Activated naive CD8-positive, alpha-beta T cell treated with anti-CD3 and anti-CD28 coated beads, Interleukin-2, amount 50 U/mL, for 24 hours (primary cell): ENCODE measurements at regions not wholly inside any gene's neighbourhood (a gene's known extent, or its start where the extent isn't known, plus 50 kb on each side); places are given as distances from the start of the nearest gene placed in this dataset.
"Not testable (repeated sequence)": the region's sequence is repeated elsewhere in the genome, so short reads cannot be mapped to it uniquely, and the experiment has no call there.

Experiments used
- ATAC-seq: fragments of 150-1000 bp; cut with Tn5 transposase; one replicate; pipeline ENCODE4 v1.10.0; 2021
- DNase-seq: peaks from one replicate; pipeline ENCODE4 v3.0.0; 2021
- H3K27ac Mint-ChIP-seq: one replicate; pipeline ENCODE4 v1.8.0; 2021; ENCODE audit warnings: mild to moderate bottlenecking, mixed read lengths
- H3K27me3 Mint-ChIP-seq: one replicate; pipeline ENCODE4 v1.8.0; 2021; ENCODE audit warnings: mixed read lengths
- H3K36me3 Mint-ChIP-seq: one replicate; pipeline ENCODE4 v1.8.0; 2021; ENCODE audit warnings: low read depth, mixed read lengths
- H3K4me1 Mint-ChIP-seq: one replicate; pipeline ENCODE4 v1.8.0; 2021; ENCODE audit warnings: mixed read lengths
- H3K4me3 Mint-ChIP-seq: one replicate; pipeline ENCODE4 v1.8.0; 2021; ENCODE audit warnings: mild to moderate bottlenecking, moderate library complexity, mixed read lengths
- H3K9me3 Mint-ChIP-seq: one replicate; pipeline ENCODE4 v1.8.0; 2021; ENCODE audit warnings: mixed read lengths

DNA sequence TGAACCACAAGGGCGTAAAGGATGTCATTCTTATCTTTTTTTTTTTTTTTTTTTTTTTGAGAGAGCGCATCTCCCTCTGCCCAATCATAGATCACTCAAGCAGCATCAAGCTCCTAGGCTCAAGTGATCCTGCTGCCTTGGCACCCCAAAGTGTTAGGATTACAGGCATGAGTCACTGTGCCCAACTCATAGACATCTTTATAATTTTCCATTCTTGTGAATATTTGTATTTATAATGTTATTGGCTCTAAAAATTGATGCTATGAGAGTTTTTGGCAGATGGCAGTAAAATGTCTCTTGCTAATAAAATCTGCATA, 128.7 kb downstream of the AKR1D1 start:
- Mint-ChIP-seq H3K4me3 (no peak overlapping the region), H3K9me3 (no peaks in the 10 kb centered on the region), H3K27me3 (peaks cover 3% of the 10 kb centered on the region), H3K4me1 (no peaks in the 10 kb centered on the region), H3K27ac (no peak overlapping the region), H3K36me3 (no peaks in the 10 kb centered on the region)
- ATAC-seq (no peak), DNase-seq (no peak)

DNA sequence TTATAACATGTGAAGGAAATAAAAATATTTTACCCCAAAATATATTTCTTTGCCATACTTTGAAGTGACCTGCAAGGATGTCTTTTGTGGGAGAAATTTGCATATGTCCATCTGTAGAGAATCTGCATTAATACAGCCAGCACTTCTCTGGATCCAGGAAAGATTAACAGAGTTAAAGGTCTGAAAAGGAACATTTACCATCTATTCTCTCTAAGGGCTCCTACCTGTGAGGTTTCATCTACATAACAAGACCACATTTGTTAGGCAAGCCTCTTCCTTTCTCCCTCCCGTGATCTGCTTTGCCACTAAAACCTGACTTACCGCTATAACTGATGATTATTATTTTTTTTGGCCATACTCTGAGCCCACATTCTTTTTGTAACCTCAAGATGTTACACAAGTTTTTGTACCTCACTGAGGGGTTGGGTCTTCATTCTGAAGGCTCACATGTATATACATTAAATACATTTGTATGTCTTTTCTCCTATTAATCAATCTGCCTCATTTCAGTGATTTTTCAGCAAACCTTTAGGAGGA, 129.4 kb downstream of the AKR1D1 start:
- peaks cover 3% of the 10 kb centered on the region for H3K27me3 Mint-ChIP-seq
- H3K9me3 Mint-ChIP-seq = no peaks in the 10 kb centered on the region
- no peak for ATAC-seq

DNA sequence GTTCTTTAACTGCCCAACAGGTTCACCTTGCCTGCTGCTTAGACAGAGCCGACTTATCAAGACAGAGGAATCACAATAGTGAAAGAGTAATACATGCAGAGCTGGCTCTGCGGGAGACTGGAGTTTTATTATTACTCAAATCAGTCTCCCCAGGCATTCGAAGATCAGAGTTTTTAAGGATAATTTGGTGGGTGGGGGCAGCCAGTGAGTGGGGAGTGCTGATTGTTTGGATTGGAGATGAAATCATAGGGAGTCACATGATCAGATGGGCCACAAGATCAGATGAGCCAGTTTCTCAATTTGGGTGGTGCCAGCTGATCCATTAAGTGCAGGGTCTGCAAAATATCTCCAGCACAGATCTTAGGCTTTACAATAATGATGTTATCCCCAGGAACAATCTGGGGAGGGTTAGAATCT, 131.3 kb downstream of the AKR1D1 start:
- Mint-ChIP-seq H3K4me1 (no peaks in the 10 kb centered on the region), H3K4me3 (no peak overlapping the region), H3K27ac (no peak overlapping the region), H3K27me3 (peaks cover 3% of the 10 kb centered on the region), H3K36me3 (no peaks in the 10 kb centered on the region), H3K9me3 (no peaks in the 10 kb centered on the region)
- DNase-seq (no peak), ATAC-seq (no peak)

More for the DNA sequence above, 129.4 kb downstream of the AKR1D1 start:
- no peak for DNase-seq
- Mint-ChIP-seq H3K27ac (no peak overlapping the region), H3K36me3 (no peaks in the 10 kb centered on the region), H3K4me3 (no peak overlapping the region), H3K4me1 (no peaks in the 10 kb centered on the region)

DNA sequence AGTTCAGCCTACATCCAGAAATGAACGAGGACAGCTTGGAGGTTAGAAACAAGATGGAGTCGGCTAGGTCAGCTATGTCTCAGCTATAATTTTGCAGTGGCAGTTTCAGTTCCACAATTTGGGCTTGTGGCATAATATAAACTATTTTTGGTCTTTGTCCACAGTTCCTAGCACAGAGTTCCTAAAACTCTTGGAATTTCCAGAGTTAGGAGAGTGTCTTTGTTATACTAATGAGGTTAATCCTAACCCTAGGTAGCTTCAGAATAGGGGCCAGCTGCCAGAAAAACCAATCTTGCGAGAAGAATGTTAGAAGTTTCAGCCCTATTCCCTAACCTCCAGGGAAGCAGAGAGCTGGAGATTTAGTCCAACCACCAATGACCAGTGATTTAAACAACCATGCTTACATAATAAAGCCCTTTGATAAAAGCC, 131.9 kb downstream of the AKR1D1 start:
- Mint-ChIP-seq H3K27me3 (peaks cover 1% of the 10 kb centered on the region), H3K36me3 (no peaks in the 10 kb centered on the region), H3K9me3 (no peaks in the 10 kb centered on the region), H3K27ac (no peak overlapping the region), H3K4me3 (no peak overlapping the region), H3K4me1 (no peaks in the 10 kb centered on the region)
- DNase-seq = no peak
- ATAC-seq = no peak

DNA sequence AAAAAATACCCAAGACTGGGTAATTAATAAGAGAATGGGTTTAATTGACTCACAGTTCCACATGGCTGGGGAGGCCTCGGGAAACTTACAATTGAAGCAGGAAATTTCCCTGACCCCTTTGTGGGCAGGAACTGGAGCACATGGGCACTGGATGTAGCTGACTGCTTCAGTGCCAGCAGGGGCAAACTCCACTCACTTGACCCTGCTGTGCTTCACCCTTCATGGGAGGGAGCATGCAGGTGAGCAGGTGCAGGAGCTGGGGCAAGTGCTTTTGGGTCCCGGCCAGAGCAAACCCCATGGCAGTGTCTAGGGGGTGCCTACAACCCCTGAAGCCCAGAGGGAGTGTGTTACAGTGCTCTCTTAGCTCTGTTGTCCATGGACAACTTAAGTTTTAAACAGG, 132.6 kb downstream of the AKR1D1 start:
- Mint-ChIP-seq H3K27me3 (peaks cover 1% of the 10 kb centered on the region), H3K4me3 (no peak overlapping the region), H3K9me3 (no peaks in the 10 kb centered on the region), H3K27ac (no peak overlapping the region), H3K36me3 (no peaks in the 10 kb centered on the region), H3K4me1 (no peaks in the 10 kb centered on the region)
- DNase-seq (no peak), ATAC-seq (no peak)

DNA sequence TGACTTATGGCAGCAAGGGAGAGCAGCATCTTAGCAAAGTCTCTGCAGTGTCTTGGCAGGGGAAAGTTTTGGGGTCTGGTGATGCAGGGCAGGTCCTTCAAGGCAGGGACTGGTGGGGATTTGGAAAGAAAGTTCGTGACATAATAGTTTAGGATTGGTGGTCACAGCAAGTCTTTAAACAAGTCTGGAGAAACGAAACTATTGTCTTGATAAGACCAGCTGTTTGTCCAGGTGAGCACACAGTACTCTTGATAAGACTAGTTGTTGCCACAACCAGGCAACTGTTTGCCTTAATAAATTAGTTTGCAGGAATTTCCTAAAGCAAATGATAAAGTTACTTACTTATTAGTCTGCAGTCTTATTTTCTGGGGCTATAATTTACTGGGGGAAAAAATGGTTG, 136.1 kb downstream of the AKR1D1 start:
- DNase-seq = no peak
- H3K27me3 Mint-ChIP-seq = peaks cover under 1% of the 10 kb centered on the region
- no peaks in the 10 kb centered on the region for H3K9me3 Mint-ChIP-seq
- H3K27ac Mint-ChIP-seq = no peak overlapping the region
- no peaks in the 10 kb centered on the region for H3K4me1 Mint-ChIP-seq
- no peaks in the 10 kb centered on the region for H3K36me3 Mint-ChIP-seq
- no peak overlapping the region for H3K4me3 Mint-ChIP-seq
- no peak for ATAC-seq

DNA sequence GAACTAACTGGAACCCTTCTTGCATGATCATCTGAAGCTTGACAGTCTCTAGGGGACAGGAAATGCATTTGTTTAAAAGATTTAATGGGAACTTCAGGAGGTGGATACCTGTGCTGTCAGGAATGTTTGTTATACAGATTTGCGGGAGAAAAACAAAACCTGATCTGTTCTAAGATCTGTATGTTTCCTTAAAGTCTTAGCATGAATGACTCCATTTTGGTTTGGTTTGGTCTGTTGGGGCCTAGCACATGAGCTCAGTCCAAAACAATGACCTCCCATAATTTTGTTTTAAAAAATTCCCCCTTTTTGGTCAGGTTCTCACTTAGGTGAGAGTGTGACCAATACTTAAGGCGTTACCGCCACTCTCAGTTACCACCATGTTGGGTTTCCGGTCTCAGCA, 138.7 kb downstream of the AKR1D1 start:
- H3K27ac Mint-ChIP-seq = no peak overlapping the region

DNA sequence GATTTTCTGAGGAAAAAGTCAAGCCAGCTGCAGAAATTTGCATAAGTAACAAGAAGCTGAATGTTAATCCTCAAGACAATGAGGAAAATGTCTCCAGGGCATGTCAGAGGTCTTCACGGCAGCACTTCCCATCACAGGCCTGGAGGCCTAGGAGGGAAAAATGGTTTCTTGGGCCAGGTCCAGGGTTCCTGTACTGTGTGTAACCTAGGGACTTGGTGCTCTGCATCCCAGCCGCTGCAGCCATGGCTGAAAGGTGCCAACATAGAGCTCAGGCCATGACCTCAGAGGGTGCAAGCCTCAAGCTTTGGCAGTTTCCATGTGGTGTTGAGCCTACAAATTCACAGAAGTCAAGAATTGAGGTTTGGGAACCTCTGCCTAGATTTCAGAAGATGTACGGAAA, 144.1 kb downstream of the AKR1D1 start:
- ATAC-seq, DNase-seq, H3K36me3 Mint-ChIP-seq, H3K27me3 Mint-ChIP-seq, H3K4me1 Mint-ChIP-seq, H3K27ac Mint-ChIP-seq, H3K4me3 Mint-ChIP-seq: not testable (repeated sequence)
- H3K9me3 Mint-ChIP-seq = peaks cover 26% of the 10 kb centered on the region

More for the DNA sequence above, 138.7 kb downstream of the AKR1D1 start:
- H3K4me1 Mint-ChIP-seq = no peaks in the 10 kb centered on the region
- ATAC-seq (no peak), DNase-seq (no peak)
- H3K4me3 Mint-ChIP-seq = no peak overlapping the region
- H3K27me3 Mint-ChIP-seq = no peaks in the 10 kb centered on the region
- peaks cover 10% of the 10 kb centered on the region for H3K9me3 Mint-ChIP-seq
- peaks cover 3% of the 10 kb centered on the region for H3K36me3 Mint-ChIP-seq

DNA sequence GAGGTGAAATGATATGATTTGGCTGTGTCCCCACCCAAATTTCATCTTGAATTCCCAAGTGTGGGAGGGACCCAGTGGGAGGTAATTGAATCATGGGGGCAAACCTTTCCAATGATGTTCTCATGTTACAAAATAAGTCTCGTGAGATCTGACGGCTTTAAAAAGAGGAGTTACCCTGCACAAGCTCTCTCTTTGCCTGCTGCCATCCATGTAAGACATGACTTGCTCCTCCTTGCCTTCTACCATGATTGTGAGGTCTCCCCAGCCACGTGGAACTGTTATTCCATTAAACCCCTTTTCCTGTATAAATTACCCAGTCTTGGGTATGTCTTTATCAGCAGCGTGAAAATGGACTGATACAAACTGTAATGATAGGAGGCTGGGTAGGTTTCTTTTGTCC, 145.1 kb downstream of the AKR1D1 start:
- peaks cover 26% of the 10 kb centered on the region for H3K9me3 Mint-ChIP-seq
- ATAC-seq, H3K4me3 Mint-ChIP-seq, DNase-seq, H3K4me1 Mint-ChIP-seq, H3K36me3 Mint-ChIP-seq, H3K27me3 Mint-ChIP-seq, H3K27ac Mint-ChIP-seq: not testable (repeated sequence)

DNA sequence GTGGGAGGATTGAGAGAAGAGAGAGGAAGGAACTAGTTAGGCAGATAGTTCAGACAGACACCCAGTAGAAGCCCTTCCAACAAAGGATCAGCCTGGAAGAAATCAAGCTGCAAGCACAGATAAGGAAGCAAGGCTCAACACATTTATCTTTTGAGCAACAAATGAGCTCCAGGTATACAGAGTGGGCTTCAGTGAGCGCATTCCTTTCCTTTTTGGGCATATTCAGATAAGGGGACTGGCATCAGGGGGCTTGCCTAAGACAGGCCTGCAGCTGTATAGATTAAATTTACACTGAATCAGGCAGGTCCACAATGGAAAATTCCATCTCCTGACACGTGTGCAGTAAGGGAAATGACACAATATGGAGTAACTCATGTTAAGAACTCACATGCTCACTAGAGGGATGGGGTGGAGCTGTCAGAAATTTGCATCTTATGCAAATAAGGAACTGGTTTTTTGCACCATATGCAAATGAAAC, 147.2 kb downstream of the AKR1D1 start:
- Mint-ChIP-seq H3K36me3 (peaks cover 4% of the 10 kb centered on the region), H3K27ac (no peak overlapping the region), H3K4me3 (no peak overlapping the region), H3K27me3 (no peaks in the 10 kb centered on the region), H3K4me1 (peaks cover 6% of the 10 kb centered on the region), H3K9me3 (peaks cover 23% of the 10 kb centered on the region)
- DNase-seq = no peak
- ATAC-seq = no peak

DNA sequence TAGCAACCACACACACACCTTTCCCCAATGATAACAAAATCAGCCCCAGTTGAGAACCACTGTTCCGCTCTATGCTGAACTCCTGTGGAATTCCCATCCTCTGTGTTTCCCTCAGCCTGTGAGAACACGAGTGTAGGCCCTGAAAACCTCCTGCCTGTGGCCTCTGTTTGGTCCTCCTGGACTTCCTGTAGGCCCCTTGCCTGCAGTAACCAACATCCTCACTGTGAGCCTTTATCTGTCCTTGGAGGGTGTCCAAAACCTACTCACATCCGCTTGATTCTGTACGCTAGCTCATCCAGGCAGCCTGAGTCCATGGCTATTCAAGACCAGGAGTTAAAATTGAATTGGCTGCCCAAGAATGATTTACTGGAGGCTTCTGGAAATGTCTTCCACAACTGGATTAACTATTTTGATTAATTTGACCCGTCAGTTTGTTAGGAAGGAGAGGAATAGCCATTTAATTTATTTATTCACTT, 149.8 kb downstream of the AKR1D1 start:
- no peak overlapping the region for H3K4me3 Mint-ChIP-seq
- H3K9me3 Mint-ChIP-seq = peaks cover 11% of the 10 kb centered on the region
- no peak overlapping the region for H3K27ac Mint-ChIP-seq
- no peak for ATAC-seq
- peaks cover 6% of the 10 kb centered on the region for H3K4me1 Mint-ChIP-seq
- no peaks in the 10 kb centered on the region for H3K36me3 Mint-ChIP-seq
- no peak for DNase-seq
- no peaks in the 10 kb centered on the region for H3K27me3 Mint-ChIP-seq

DNA sequence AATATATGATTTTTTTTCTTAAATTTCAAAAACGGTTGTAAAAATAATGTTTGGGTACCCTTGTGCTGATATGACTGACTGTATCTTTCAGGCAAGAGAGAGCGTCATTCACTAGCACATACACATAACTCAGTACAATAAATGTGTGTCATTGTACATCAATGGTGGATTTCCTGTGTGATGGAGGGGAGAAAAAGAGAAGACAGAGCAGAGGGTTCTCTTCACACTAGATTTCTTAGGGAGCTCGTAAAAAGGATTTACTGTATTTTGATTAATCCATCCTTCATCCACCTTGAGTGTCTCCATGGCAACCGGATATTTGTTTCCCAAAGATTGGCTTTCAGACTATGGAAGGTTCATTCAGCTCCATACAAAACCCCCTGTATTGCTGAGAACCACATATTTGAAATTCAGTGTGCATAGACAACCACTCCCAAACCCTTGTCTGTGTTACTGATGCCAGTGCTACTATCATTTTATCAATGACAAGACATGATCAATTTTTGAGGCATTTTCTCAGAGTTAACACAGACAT, 150.6 kb downstream of the AKR1D1 start:
- Mint-ChIP-seq H3K4me3 (no peak overlapping the region), H3K27me3 (no peaks in the 10 kb centered on the region), H3K27ac (no peak overlapping the region), H3K9me3 (peaks cover 6% of the 10 kb centered on the region), H3K36me3 (no peaks in the 10 kb centered on the region), H3K4me1 (peaks cover 6% of the 10 kb centered on the region)
- ATAC-seq (no peak), DNase-seq (no peak)

DNA sequence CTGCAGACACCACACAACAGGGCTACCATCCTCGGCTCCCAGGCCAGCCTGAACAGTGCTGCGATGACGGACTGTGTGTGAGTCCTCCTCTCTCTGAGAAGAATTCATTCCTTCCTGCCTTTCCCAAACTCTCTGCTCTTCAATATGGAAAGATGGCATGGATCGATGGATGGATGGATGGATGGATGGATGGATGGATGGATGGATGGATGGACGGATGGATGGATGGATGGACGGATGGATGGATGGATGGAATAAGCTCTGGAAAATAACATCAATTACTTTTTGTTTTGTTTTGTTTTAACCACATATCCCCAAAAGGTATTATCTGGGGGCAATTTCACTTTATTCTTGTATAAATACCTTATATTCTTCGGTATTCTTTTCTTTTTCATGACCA, 151.9 kb downstream of the AKR1D1 start:
- DNase-seq (no peak), ATAC-seq (no peak)
- peaks cover 6% of the 10 kb centered on the region for H3K4me1 Mint-ChIP-seq
- peaks cover 4% of the 10 kb centered on the region for H3K9me3 Mint-ChIP-seq
- no peak overlapping the region for H3K27ac Mint-ChIP-seq
- no peak overlapping the region for H3K4me3 Mint-ChIP-seq
- H3K36me3 Mint-ChIP-seq = no peaks in the 10 kb centered on the region
- H3K27me3 Mint-ChIP-seq = peaks cover 3% of the 10 kb centered on the region

DNA sequence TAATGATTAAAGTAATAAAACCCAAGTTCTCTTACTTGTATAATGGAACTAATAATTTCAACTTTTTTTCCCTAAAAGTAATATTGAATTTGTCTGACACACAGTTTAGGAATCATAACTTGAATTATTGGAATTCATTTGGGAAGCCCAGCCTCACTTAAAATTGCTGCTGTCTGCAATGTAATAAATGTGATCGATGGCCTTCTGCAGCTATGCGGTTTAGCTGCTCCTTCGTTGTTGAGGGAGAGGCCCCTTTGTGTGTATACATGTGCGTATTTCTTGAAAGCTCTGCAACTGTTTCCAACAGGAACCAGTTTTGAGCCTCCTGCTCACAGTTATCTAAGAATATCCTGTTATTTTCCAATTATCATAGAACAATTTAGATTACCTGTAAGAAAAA, 152.5 kb downstream of the AKR1D1 start:
- Mint-ChIP-seq H3K27ac (no peak overlapping the region), H3K36me3 (no peaks in the 10 kb centered on the region), H3K9me3 (peaks cover 6% of the 10 kb centered on the region), H3K4me1 (peaks cover 6% of the 10 kb centered on the region), H3K4me3 (no peak overlapping the region), H3K27me3 (peaks cover 4% of the 10 kb centered on the region)
- no peak for ATAC-seq
- DNase-seq = no peak

DNA sequence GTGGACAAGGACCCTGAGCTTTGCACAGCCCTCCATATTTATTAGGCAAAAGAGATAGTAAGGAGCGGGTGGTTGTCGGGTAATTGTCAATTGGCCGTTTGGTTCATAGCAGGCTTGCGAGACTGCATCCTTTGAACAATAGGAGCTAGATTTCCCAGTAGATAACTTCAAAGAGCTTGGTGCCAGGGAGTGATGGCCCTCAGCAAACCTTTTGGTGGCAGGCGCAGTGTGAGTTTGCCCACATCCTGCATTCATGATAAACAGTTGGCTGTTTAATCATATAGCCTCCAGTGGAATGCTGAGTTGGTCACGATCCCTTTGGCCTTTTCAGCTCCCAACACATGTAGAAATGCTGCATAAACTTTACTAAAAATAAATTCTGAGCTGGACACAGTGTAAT, 156.9 kb downstream of the AKR1D1 start:
- no peak overlapping the region for H3K27ac Mint-ChIP-seq
- no peaks in the 10 kb centered on the region for H3K4me1 Mint-ChIP-seq
- H3K27me3 Mint-ChIP-seq = peaks cover 4% of the 10 kb centered on the region
- no peak for ATAC-seq
- H3K9me3 Mint-ChIP-seq = peaks cover 6% of the 10 kb centered on the region
- DNase-seq = no peak
- H3K4me3 Mint-ChIP-seq = no peak overlapping the region
- H3K36me3 Mint-ChIP-seq = no peaks in the 10 kb centered on the region

DNA sequence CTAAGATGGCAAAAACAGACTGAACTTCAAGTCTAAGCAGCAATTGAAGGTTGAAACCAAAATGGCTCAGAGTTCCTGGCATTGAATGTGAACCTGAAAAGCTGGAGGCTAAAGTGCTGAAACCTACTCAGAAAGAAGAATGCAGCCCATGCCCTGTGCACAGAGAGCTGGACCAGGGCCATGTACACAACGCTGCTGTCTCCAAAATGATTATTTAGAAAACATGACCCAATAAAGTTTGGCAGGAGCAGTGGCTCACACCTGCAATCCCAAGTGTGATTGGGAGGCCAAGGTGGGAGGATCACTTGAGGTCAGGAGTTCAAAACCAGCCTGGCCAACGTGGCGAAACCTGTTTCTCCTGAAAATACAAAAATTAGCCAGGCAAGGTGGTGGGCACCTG, 158.9 kb downstream of the AKR1D1 start:
- H3K27me3 Mint-ChIP-seq = peaks cover 4% of the 10 kb centered on the region
- H3K9me3 Mint-ChIP-seq = peaks cover 6% of the 10 kb centered on the region
- H3K4me1 Mint-ChIP-seq = no peaks in the 10 kb centered on the region
- no peak for ATAC-seq
- H3K27ac Mint-ChIP-seq = no peak overlapping the region
- no peak for DNase-seq
- H3K4me3 Mint-ChIP-seq = no peak overlapping the region
- no peaks in the 10 kb centered on the region for H3K36me3 Mint-ChIP-seq
